Neural progenitor cell (in vitro differentiated cells): ENCODE measurements at regions not wholly inside any gene's neighbourhood (a gene's known extent, or its start where the extent isn't known, plus 50 kb on each side); places are given as distances from the start of the nearest gene placed in this dataset.
A peak's percentile ranks its signal among the peaks of the same experiment; 100 is the strongest.

ENCODE experiments used
- DNase-seq: peaks from one replicate; pipeline ENCODE4 v3.0.0-alpha.2; 2016; ENCODE audit warnings: low spot score
- H2AFZ ChIP-seq: fragments of 200-600 bp; sonication (generic); replicated peaks from 2 replicates; pipeline ENCODE4 v1.6.1; 2016; ENCODE audit warnings: antibody characterized with exemption
- H3F3A ChIP-seq: fragments of 200-600 bp; sonication (generic); 2 replicates; pipeline ENCODE4 v1.6.1; 2016; ENCODE audit warnings: antibody characterized with exemption, low read depth
- H3K27ac ChIP-seq: fragments of 200-600 bp; sonication (generic); 2 replicates; pipeline ENCODE4 v1.5.1; 2016; ENCODE audit warnings: mild to moderate bottlenecking
- H3K27me3 ChIP-seq: fragments of 200-600 bp; sonication (generic); 2 replicates; pipeline ENCODE4 v1.6.1; 2016; ENCODE audit warnings: mild to moderate bottlenecking, moderate library complexity
- H3K36me3 ChIP-seq: fragments of 200-600 bp; sonication (generic); 2 replicates; pipeline ENCODE4 v1.5.1; 2016
- H3K4me1 ChIP-seq: fragments of 200-600 bp; sonication (generic); 2 replicates; pipeline ENCODE4 v1.6.1; 2016; ENCODE audit warnings: mixed run types
- H3K4me2 ChIP-seq: fragments of 200-600 bp; sonication (generic); 2 replicates; pipeline ENCODE4 v1.6.1; 2016
- H3K4me3 ChIP-seq: fragments of 200-600 bp; sonication (generic); 2 replicates; pipeline ENCODE4 v1.5.1; 2016
- H3K79me2 ChIP-seq: fragments of 200-600 bp; sonication (generic); 2 replicates; pipeline ENCODE4 v1.6.1; 2016; ENCODE audit warnings: low read depth
- H3K9ac ChIP-seq: fragments of 200-600 bp; sonication (generic); 2 replicates; pipeline ENCODE4 v1.6.1; 2016
- H3K9me3 ChIP-seq: fragments of 200-600 bp; sonication (generic); 2 replicates; pipeline ENCODE4 v1.5.1; 2016; ENCODE audit warnings: low read depth
- H4K20me1 ChIP-seq: fragments of 200-600 bp; sonication (generic); 2 replicates; pipeline ENCODE4 v1.6.1; 2016; ENCODE audit warnings: low read depth
- H3K27ac Mint-ChIP-seq: 3 replicates; pipeline ENCODE4 v1.8.0; 2021; ENCODE audit warnings: mixed read lengths
- H3K27me3 Mint-ChIP-seq: 2 replicates; pipeline ENCODE4 v1.8.0; 2022; ENCODE audit warnings: low read depth, mild to moderate bottlenecking, inconsistent platforms, moderate library complexity, mixed read lengths; ENCODE audit not compliant: insufficient read depth
- H3K36me3 Mint-ChIP-seq: 3 replicates; pipeline ENCODE4 v1.8.0; 2021; ENCODE audit warnings: mixed read lengths
- H3K4me1 Mint-ChIP-seq: 3 replicates; pipeline ENCODE4 v1.8.0; 2021; ENCODE audit warnings: mixed read lengths
- H3K4me3 Mint-ChIP-seq: 3 replicates; pipeline ENCODE4 v1.8.0; 2021; ENCODE audit warnings: mild to moderate bottlenecking, moderate library complexity, mixed read lengths
- H3K9me3 Mint-ChIP-seq: 3 replicates; pipeline ENCODE4 v1.8.0; 2020; ENCODE audit warnings: mixed read lengths
- CTCF ChIP-seq: fragments of 200-600 bp; sonication (generic); IDR thresholded peaks from 2 replicates; pipeline ENCODE4 v1.5.1; 2017; ENCODE audit warnings: antibody characterized with exemption, mild to moderate bottlenecking
- EZH2 ChIP-seq: fragments of 200-600 bp; sonication (generic); IDR thresholded peaks from 2 replicates; pipeline ENCODE4 v1.6.1; 2017; ENCODE audit warnings: antibody characterized with exemption, mild to moderate bottlenecking, moderate library complexity
- EZH2phosphoT487 ChIP-seq: fragments of 200-600 bp; sonication (generic); IDR thresholded peaks from 2 replicates; pipeline ENCODE4 v1.6.1; 2017; ENCODE audit warnings: antibody characterized with exemption

GRCh38 chr11:127966821-127967220 is 620.5 kb downstream of the ETS1 start:
- H3K4me2 ChIP-seq, result no peak overlapping the region
- H3K79me2 ChIP-seq, result no peaks in the 10 kb centered on the region
- no peaks in the 10 kb centered on the region for H3K36me3 ChIP-seq
- no peak overlapping the region for H3K27ac Mint-ChIP-seq
- H3K9me3 Mint-ChIP-seq, result peaks cover 2% of the 10 kb centered on the region
- TF ChIP-seq CTCF, result no peak
- H3K9ac ChIP-seq, result no peak overlapping the region
- H3K9me3 ChIP-seq, result no peaks in the 10 kb centered on the region
- no peak overlapping the region for H3K4me3 ChIP-seq
- no peak overlapping the region for H3K4me3 Mint-ChIP-seq
- peaks cover 8% of the 10 kb centered on the region for H3K4me1 Mint-ChIP-seq
- DNase-seq, result no peak
- H3K27ac ChIP-seq, result no peak overlapping the region
- no peaks in the 10 kb centered on the region for H3K27me3 ChIP-seq
- no peaks in the 10 kb centered on the region for H3K4me1 ChIP-seq
- H3F3A ChIP-seq, result no peaks in the 10 kb centered on the region
- H3K27me3 Mint-ChIP-seq, result no peaks in the 10 kb centered on the region
- H3K36me3 Mint-ChIP-seq, result no peaks in the 10 kb centered on the region
- no peak overlapping the region for H2AFZ ChIP-seq
- H4K20me1 ChIP-seq, result no peaks in the 10 kb centered on the region

GRCh38 chr11:127965939-127966668 is 621.3 kb downstream of the ETS1 start:
- Mint-ChIP-seq H3K27ac (no peak overlapping the region), H3K27me3 (no peaks in the 10 kb centered on the region), H3K36me3 (no peaks in the 10 kb centered on the region), H3K4me1 (peaks cover 8% of the 10 kb centered on the region), H3K4me3 (no peak overlapping the region), H3K9me3 (peaks cover 2% of the 10 kb centered on the region)
- no peak overlapping the region for H3K4me3 ChIP-seq
- no peaks in the 10 kb centered on the region for H3K79me2 ChIP-seq
- H3K9me3 ChIP-seq, result no peaks in the 10 kb centered on the region
- H3K9ac ChIP-seq, result no peak overlapping the region
- no peak for TF ChIP-seq EZH2
- TF ChIP-seq EZH2phosphoT487, result no peak
- no peak for TF ChIP-seq CTCF
- H3K4me2 ChIP-seq, result no peak overlapping the region
- no peaks in the 10 kb centered on the region for H3K27me3 ChIP-seq
- H3F3A ChIP-seq, result no peaks in the 10 kb centered on the region
- H3K4me1 ChIP-seq, result no peaks in the 10 kb centered on the region
- H3K27ac ChIP-seq, result no peak overlapping the region
- no peaks in the 10 kb centered on the region for H3K36me3 ChIP-seq
- H4K20me1 ChIP-seq, result no peaks in the 10 kb centered on the region
- DNase-seq, result peak; percentile 8
- no peak overlapping the region for H2AFZ ChIP-seq

- peaks cover 2% of the 10 kb centered on the region for H3K9me3 Mint-ChIP-seq
- H3K27me3 Mint-ChIP-seq, result no peaks in the 10 kb centered on the region
- no peaks in the 10 kb centered on the region for H3K27me3 ChIP-seq
- no peak overlapping the region for H3K4me2 ChIP-seq
- no peak overlapping the region for H3K27ac ChIP-seq
- H4K20me1 ChIP-seq, result no peaks in the 10 kb centered on the region
- no peaks in the 10 kb centered on the region for H3K36me3 ChIP-seq
- H3K27ac Mint-ChIP-seq, result no peak overlapping the region
- no peaks in the 10 kb centered on the region for H3K9me3 ChIP-seq
- H3F3A ChIP-seq, result no peaks in the 10 kb centered on the region
- no peak overlapping the region for H3K4me3 ChIP-seq
- H3K9ac ChIP-seq, result no peak overlapping the region
- no peaks in the 10 kb centered on the region for H3K79me2 ChIP-seq
- H3K36me3 Mint-ChIP-seq, result no peaks in the 10 kb centered on the region
- no peaks in the 10 kb centered on the region for H3K4me1 ChIP-seq
- H2AFZ ChIP-seq, result no peak overlapping the region
- H3K4me1 Mint-ChIP-seq, result peaks cover 8% of the 10 kb centered on the region
- DNase-seq, result no peak
- no peak overlapping the region for H3K4me3 Mint-ChIP-seq
- TF ChIP-seq CTCF (no peak), EZH2 (no peak)
Measured at GRCh38 chr11:127962416-127962815, 624.9 kb downstream of the ETS1 start.
